ENCODE measurements at regions not wholly inside any gene's neighbourhood (a gene's known extent, or its start where the extent isn't known, plus 50 kb on each side); places are given as distances from the start of the nearest gene placed in this dataset.

DNA sequence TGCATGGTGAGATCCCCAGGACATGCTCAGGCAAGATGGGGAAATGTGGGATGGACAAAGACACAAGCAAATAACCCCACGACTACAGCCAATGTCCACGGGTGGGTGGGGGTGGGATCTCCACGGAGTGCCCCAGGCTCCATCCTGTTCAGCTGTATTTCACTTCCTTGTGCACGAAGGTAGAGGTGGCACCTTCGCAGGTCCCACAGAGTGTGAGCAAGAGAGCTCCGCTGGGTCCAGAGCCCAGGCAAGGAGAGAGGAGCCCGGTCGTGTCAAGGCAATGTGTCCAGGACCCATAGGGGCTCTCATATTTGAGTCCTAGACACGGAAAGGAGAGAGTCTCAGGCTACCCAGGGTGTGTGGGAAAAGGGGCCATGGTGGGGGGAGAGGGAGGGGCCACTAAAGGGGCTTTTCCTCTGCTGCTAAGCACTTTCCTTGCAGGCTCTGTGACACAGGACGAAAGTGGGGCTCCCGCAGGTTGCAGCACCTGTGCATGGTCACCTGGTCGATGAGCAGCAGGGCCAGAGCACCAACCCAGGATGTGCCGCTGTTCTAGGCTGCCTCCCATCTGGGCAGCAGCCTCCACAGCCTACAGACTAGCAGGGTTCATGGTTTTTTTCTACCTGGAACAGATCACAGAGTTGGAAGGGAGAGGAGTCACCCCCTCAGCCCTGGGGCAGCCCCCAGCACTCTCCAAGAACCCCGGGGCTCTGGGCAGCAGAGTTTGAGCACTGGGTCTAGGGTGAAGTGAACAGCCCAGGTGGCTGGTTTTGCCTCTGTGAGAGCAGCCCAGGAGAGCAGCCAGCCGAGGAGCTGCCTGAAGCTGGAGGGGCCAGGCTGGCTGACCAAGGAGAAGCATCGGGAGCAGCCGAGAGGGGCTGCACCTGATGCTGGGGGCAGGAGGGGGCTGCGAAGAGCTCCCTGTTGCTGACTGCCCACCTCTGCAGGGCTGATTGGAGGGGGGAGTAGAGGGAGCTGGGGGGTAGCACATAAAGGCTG is 100.7 kb upstream of the MVB12B start:
- no peak for DNase-seq

DNA sequence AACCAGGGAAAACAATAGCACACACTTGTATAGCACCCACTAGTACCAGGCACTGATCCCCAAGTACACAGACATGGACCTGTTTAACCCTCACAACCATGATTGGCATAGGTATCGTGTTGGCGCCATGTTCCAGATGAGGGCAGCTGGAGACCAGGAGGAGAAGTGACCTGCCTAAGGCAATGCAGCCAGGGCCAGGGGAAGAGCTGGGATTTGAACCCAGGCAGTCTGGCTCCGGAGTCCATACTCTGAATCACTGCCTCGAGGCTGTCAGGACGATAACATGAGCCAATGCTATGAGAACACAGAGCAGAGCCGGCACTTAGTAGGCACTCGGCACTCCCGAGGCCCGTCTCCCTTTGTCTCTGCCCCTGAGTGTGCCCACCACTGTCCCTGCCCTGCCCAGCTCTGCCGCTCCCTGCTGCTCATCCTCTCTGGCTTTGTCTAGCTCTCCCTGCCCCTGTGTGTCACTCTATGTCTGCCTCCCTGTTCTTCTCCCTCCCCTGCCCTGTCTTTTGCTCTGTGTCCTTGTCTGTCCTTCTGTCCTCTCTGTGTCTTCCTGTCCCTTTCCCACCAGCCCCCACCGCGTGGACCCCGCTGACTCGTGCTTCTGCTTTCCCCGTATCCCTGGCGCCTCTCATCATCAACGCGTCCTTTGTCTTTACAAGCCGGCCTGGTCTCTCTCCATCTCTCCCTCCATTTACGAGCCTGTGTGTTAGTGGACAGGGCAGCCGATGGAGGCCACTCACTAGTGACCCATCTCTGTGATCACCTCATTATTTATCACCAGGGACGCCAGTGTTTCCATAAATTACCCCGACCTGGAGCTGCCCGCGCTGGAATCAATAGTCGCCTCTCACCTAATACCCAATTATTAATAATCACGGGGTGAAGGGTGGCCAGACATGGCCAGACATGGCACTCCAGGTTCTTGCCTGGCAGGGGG is 99.4 kb upstream of the MVB12B start:
- DNase-seq, result peak in 7 of 14 donors; percentile 12 to 44 (median 30)

DNA sequence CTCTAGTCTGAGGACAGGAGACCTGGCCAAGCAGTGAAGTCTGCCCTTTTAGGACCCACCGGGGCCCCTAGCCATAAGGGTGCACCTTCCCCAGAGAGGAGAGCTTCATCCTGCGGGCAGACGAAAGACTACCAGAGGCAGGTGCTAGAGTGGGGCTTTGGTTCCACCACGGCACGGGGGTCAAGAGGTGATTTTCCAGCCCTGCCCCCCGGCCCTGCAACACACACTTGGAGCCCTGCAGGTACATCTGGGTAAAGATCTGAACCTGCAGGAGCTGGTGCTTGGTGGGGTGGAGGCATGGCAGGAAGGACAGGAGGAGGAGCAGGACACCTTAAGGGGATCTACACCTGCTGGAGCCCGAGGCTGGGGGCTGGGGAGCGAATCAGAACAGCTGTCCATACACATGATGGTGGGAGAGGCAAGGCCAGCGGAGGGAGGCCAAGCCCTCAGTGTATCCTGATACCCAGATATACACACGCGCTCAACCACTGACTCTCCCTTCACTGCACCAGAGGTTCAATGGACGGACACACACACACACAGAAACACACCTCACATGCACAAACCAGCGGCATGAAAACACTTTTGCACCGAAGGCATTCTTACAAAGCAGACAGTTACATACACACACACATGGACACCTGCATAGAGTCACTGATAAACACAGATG is 98.4 kb upstream of the MVB12B start:
- peak in 1 of 14 donors; percentile 20 for DNase-seq

DNA sequence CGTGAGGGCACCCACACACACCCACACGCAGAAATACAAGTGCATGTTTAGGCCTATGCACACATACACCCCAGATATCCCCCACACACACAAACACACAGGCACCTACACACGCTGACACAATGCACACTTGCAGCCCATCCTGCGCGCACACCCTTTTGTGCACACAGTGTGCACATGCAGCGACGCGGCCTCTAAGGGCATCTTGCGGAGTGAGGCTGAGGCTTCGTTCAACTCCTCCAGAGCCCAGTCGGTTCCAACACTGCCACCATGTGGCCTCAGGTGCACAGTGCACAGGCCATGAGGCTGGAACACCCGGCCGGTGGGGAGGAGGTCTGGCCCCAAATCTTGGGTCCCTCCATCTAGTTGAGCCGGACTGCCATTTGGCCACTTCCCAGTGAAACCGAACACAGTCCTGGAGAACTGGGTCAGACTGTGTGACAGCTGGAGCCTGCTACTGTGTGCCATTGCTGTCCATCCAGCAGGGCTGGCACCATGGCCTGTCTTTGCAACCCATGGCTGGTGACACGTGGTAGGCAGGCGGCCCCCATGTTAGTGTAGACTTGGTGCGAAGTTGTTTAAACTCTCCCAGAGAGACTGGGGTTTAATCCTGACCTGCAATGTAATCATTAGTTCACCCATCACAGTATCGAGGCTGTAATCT is 97.7 kb upstream of the MVB12B start:
- peak in 12 of 14 donors; percentile 26 to 75 (median 49) for DNase-seq

DNA sequence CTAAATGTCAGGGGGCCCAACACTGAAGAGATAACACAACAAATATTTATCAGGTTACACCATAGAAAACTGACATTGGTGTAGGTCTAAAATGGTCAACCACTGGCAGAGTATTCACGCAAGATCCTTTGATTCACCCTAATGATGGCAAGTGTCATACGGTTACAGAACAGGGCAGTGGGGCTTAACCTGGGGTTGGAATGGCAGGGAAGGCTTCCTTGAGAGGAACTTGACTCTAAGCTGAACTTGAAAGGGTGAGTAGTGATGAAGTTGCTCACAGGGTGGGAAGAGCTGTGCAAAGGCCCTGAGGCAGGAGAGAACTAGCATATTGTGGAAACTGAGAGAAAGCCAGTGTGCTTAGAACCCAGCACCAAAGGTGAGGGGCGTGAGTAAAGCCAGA is 97.1 kb upstream of the MVB12B start:
- no peak for DNase-seq

DNA sequence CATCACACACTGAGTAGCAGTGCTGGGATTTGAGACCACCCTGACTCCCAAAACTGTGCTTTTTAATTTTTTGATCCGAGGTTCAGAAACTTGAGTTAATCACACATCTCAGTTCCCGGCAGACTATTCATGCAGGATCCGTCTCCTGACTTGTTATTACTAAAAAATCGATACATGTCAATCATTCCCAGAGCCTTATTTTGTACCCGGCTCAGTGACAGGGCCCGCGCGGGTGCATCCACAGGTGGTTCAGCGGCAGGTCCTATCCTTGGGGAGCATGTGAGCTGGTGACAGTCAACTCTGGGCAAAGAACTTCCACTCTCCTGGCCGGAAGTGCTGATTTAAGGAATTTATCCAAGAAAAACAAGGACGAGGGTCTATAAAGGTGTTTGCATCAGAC is 95.9 kb upstream of the MVB12B start:
- no peak for DNase-seq

DNA sequence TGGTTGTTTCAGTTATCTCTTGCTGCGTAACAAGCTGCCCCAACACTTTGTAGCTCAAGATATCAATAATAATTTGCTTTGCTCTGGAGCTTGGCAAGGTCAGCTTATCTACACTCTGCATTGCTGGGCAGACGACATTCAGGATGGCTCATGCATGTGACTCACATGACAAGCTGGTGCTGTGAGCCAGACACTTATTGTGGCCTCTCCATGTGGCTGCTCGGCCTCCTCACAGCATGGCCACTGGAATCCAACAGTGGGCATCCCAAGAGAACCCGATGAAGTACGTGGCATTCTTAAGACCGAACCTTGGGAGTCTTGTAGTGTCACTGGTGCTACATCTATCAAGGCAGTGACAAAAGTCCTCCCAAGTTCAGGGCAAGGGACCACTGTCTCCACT is 94.2 kb upstream of the MVB12B start:
- no peak for DNase-seq

DNA sequence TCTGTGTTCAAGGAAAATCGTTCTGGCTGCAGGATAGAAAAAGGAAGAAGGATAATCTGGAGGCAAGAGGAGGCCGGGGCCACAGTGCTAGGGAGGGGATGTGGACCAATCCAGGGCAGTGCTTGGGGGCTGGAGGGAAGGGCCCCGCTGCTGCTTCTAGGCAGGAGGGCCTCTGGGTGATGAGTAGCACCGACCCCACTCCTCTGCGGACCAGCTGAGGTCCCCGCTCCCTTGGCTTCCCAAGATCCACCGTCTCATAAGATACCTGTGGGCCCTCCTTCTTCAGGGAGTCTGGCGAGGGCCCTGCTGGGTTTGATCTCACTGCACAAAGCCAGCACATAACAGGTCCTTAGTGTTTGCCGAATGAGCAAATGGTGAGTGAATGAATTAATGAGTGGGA is 93.5 kb upstream of the MVB12B start:
- DNase-seq, result no peak

DNA sequence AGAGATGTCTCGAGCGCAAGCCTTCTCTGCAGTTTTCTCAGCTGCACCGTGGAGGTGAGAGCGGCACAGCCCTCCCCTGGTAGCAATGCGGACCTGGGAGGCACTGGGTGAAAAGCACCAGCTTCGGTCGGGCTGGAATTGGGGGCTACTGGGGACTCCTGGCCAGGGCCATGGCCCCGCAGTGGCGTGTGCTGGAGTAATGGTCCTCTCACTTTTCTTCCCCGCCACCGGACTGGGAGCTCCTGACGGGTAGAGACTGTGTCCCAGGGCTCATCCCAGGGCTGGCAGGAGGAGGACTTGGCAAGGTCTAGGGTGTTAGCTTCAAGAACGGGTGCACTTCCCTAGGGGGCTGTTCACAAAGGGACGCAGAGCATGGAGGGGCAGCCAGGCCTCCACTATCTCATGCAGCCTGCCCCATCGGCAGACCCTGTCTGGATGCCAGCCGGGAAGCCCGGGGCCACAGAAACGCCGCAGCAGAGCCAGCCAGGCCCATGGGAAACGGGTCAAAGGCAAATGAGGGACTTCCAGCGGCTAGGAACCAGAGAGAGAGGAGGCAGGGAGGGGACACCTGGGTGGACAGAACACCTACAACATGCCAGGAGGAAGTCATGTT is 92.6 kb upstream of the MVB12B start:
- DNase-seq, result no peak

DNA sequence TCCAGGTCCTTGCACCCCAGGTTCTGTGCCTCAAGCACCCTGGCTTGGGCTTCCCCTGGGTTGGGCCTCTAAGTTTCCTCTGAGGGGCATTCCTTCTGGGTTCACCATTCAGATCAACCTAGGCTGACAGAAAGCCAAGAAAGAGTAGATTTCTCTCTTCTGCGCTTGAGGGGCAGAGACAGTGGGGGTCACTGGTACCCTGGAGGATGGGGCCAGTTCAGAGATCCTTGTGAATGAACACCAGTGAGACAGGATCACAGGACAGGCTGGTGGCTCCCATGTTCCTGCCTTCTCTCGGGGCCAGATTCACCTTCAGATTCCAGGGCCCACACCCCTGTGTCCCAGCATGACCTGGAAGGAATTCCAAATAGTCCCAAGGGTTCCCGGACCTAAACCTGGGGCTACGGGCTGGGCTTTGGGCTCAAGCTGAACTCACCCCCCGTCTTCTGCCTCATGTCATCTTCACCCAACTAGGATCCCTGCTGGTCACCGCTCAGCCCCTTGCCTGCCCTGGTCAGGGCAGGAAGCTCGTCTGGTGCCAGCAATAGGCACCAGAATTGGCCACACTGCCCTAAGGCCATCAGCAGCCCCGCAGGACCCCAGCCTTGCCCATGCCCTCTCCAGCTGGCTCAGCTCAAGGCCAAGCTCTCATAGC is 91.8 kb upstream of the MVB12B start:
- no peak for DNase-seq

DNA sequence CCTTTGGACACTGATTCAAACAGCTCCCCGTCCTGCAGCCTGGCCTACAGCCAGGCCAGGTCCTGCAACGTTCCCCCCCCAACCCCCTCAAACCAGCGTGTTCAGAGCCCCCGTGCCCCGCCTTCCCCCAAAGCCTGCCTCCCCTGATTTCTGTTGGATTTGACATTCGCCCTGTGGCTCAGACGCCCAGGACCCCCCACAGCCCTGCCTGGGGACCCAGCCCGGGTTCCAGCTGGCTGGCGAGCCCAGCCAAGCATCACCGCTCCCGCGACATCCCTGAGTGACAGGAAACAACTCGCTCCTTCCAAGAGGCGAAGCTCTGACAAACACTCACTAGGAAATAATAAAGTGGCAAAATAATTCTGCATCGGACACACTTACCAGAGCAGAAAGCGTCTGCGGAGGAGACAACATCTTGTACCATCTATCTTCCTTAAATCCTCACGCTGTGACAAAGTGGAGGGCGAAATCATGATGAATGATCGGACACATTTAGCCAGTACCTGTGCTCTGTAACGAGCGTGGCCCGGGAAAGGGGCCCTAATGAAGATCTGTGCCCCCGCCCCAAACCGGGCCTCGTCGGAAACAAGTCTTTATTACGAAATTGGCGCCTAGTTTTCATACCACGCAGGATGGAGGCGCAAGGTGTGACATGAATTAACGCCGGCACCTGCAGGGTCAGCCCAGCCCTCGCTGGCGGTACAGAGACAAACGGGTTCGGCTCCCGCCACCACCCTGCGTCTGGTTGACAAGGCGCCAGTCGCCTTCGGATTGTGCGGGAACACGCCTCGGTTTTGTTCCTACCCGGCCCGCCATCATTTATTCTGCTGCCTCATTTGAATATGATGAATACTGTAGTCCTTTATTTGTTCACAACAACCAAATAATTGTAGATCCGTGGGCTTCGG is 91.0 kb upstream of the MVB12B start:
- DNase-seq, result no peak

DNA sequence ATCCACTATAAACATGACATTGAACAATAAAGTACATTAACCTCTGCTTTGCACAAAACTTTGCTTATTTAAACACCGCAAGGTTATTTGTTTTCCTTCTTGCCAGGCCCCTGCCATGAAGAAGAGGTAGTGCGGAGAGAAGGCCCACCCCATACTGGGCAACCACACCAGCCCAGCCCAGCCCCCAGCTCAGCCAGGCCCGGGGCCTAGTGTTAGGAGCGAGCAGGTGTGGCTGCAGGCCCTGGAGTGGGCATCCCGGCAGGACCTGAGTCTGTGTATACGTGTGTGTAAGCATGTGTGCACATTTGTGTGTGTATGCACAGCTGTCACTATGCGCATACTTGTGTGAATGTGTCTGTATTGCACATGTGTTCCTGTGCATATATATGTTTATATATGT is 90.4 kb upstream of the MVB12B start:
- DNase-seq, result no peak

DNA sequence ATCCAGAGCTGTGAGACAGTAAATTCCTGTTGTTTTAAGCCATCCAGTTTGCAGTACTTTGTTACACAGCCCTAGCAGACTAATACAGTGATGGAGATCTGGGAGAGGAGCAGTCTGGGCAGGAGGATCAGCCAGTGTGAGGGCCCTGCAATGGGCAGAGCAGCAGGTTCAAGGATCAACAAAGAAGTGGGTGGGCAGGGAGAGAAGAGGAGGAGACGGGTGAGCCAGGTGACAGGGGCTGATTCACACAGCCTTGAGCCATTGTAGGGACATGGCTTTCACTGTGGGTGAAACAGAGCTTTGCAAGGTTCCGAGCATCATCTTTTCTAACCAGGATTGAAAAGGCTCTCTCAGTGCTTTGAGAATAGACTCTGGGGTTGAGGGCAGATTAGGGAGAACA is 88.2 kb upstream of the MVB12B start:
- no peak for DNase-seq

DNA sequence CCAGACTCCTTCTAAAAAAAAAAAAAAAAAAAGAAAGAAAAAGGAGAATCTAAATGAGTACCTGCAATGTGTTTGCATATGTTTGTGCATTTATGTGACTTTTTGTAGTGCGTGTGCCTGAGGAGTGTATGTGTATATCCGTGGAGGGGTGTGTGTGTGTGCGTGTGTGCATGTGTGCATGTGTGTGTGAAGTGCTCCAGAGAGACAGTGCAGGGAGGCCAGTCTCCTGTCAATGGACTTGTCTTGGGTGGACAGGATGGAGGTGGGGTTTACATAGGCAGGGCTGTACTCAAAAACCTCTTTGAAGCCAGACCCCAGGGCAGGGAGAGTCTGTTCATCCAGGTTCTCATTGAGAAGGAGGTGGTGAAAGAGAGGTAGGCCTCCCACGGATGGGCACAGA is 87.1 kb upstream of the MVB12B start:
- no peak for DNase-seq

DNA sequence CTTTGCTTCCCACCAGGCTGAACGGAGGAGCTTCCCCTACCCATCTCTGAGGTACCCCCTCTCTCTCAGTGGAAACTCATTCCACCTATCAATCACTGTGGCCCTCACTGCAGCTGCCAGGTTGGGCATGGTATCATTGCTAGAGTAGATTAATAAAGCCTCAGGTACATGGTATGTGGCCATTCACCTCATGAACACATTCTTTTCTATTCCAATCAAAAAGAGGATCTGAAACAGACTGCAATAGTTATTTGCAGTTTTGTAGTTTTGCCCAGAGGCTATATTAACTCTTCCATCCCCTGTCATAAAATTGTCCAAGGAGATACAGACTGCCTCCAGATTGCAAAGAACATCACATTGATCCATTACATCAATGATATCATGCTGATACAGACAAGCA is 85.8 kb upstream of the MVB12B start:
- no peak for DNase-seq

DNA sequence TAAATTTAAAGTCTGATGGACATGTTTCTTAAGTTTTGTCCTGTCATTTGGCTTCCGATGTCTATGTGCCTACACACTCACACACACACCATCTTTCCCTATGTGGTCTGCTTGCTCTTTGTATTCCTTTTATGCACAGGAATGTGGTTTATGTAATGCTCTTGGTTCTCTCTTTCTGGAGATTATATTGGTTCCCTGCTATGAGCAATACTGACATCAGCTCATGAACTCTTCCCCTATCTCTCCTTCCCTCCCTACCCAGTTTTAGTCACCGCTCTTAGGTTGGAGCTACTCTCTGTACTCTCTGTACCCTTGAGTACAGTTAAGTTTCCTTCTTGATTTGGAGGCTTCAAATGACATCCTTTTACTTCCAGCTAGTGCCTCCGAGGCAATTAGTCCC is 77.9 kb upstream of the MVB12B start:
- DNase-seq, result no peak

DNA sequence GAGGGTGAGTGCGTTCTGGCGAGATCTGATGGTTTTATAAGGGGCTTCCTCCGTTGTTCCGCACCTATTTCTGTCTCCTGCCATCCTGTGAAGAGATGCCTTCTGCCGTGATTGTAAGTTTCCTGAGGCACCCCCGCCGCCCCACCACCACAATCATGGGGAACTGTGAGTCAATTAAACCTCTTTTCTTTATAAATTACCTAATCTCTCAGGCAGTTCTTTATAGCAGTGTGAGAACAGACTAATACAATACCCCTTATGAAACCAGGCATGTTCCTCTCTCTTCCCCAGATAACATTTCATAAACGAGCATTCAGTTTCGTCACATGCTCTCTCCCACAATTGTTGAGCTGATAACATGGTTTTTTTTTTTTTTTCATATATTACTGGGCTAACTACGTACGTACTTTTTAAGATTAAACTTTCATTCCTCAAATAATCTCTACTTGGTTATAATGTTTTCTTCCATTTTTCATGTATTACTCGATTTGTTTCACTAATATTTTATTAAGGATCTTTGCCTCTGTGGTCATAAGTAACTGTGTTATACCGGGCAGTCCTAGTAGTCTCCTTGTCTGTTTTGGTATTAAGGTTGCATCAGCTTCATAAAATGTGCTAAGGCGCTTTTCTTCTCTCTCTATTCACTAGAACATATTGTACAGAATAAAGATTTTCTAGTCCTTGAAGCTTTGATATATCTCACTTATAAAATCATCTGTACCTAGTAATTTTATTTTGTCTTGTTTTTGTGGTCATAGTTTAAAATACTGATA is 64.9 kb upstream of the MVB12B start:
- no peak for DNase-seq

DNA sequence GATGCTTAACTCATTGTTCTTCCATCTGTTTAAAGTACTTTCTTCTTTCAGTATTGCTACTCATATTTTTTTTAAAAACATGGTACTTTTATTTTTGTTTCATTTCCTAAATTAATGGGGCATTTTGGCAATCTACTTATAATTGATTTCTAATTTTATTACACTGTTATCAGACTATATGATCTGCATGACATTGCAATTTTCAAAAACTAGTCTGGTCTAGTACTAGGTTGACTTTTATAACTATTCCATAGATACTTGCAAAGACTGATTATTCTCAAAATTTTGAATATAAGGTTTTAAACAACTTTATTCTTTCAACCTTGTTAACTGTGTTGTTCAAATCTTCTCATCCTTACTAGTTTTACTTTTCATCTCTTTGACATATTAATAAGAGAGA is 63.9 kb upstream of the MVB12B start:
- no peak for DNase-seq

DNA sequence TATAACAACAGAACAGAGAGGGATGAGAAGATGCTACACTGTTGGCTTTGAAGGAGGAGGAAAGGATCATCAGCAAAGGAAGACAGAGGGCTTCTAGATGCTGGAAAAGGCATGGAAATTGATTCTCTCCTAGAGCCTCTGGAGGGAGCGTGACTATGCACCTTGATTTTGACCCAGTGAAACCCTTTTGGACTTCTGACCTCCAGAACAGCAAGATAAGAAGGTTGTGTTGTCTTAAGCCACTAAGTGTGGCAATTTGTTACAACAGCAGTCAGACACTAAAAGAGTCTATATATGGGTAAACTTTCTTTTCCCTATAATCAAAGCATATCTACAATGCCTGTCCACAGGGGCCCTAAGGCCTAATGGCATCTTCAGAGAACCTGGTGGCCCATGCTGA is 56.1 kb upstream of the MVB12B start:
- no peak for DNase-seq
